Colonic mucosa (tissue), 4 donors: ENCODE measurements at regions not wholly inside any gene's neighbourhood (a gene's known extent, or its start where the extent isn't known, plus 50 kb on each side); places are given as distances from the start of the nearest gene placed in this dataset.

ENCODE experiments used
- DNase-seq: peaks from one replicate; pipeline ENCODE4 v3.0.0-alpha.2; 2020
- H3K27ac ChIP-seq: fragments of 200-600 bp; one replicate; pipeline ENCODE4 v1.8.0; 2021
- H3K27me3 ChIP-seq: fragments of 200-600 bp; one replicate; pipeline ENCODE4 v1.8.0; 2021
- H3K36me3 ChIP-seq: fragments of 200-600 bp; one replicate; pipeline ENCODE4 v1.8.0; 2021
- H3K4me1 ChIP-seq: fragments of 200-600 bp; one replicate; pipeline ENCODE4 v1.8.0; 2021; ENCODE audit warnings: mild to moderate bottlenecking
- H3K4me3 ChIP-seq: fragments of 200-600 bp; one replicate; pipeline ENCODE4 v1.8.0; 2021
- H3K9ac ChIP-seq, 2 donors: one replicate each; pipeline ENCODE4 v1.7.0; 2013; ENCODE audit warnings: control low read depth in 2 of 2, low read depth in 2 of 2, low read length in 2 of 2
- H3K9me3 ChIP-seq: fragments of 200-600 bp; one replicate; pipeline ENCODE4 v1.8.0; 2021
- CTCF ChIP-seq: fragments of 200-600 bp; IDR thresholded peaks from one replicate; pipeline ENCODE4 v1.8.0; 2022; ENCODE audit warnings: antibody characterized with exemption, mild to moderate bottlenecking
- intact Hi-C: fragments of 100-400 bp; cut with DNase I; formaldehyde crosslinking; loops from one replicate; pipeline ENCODE4 v1.14.1; 2022
- donor health status: healthy.
- donor health status: DM: no; HTN: no; CAD: no.
- donor health status: DM: no; HTN: no; CAD: no.

- DNase-seq, result no peak
- Histone ChIP-seq H3K27ac (no peak overlapping the region), H3K27me3 (no peaks in the 10 kb centered on the region), H3K4me3 (no peak overlapping the region), H3K9me3 (no peaks in the 10 kb centered on the region), H3K4me1 (no peaks in the 10 kb centered on the region), H3K9ac (no peak overlapping the region), H3K36me3 (no peaks in the 10 kb centered on the region)
- no peak for TF ChIP-seq CTCF
- intact Hi-C loops, result loop anchor here (10.0 kb wide), 1 partner anchor 221 kb away; no protein-coding TSS in a partner anchor
These were observed 209.7 kb upstream of the BMP4 start for GRCh38 chr14:54166049-54166950.

- H3K36me3 ChIP-seq, result no peaks in the 10 kb centered on the region
- no peaks in the 10 kb centered on the region for H3K4me1 ChIP-seq
- no peak overlapping the region for H3K9ac ChIP-seq
- intact Hi-C loops, result loop anchor here (10.0 kb wide), 1 partner anchor 224 kb away; no protein-coding TSS in a partner anchor
- no peak overlapping the region for H3K4me3 ChIP-seq
- H3K9me3 ChIP-seq, result no peaks in the 10 kb centered on the region
- no peak overlapping the region for H3K27ac ChIP-seq
- no peak for TF ChIP-seq CTCF
- DNase-seq, result no peak
- H3K27me3 ChIP-seq, result no peaks in the 10 kb centered on the region
These were observed 211.9 kb upstream of the BMP4 start for GRCh38 chr14:54168489-54168888.

GRCh38 chr14:54169254-54169924, 212.8 kb upstream of the BMP4 start:
- H3K4me3 ChIP-seq, result no peak overlapping the region
- H3K36me3 ChIP-seq, result no peaks in the 10 kb centered on the region
- intact Hi-C loops, result loop anchor here (10.0 kb wide), 1 partner anchor 225 kb away; no protein-coding TSS in a partner anchor
- no peak overlapping the region for H3K9ac ChIP-seq
- no peak overlapping the region for H3K27ac ChIP-seq
- no peak for TF ChIP-seq CTCF
- H3K4me1 ChIP-seq, result no peaks in the 10 kb centered on the region
- no peaks in the 10 kb centered on the region for H3K27me3 ChIP-seq
- no peaks in the 10 kb centered on the region for H3K9me3 ChIP-seq
- DNase-seq, result no peak

- no peaks in the 10 kb centered on the region for H3K27me3 ChIP-seq
- H3K4me3 ChIP-seq, result no peak overlapping the region
- intact Hi-C loops, result loop anchor here (5.0 kb wide), 1 partner anchor 633 kb away; no protein-coding TSS in a partner anchor
- H3K27ac ChIP-seq, result no peak overlapping the region
- H3K4me1 ChIP-seq, result no peaks in the 10 kb centered on the region
- H3K9me3 ChIP-seq, result no peaks in the 10 kb centered on the region
- no peak overlapping the region for H3K9ac ChIP-seq
- no peak for TF ChIP-seq CTCF
- DNase-seq, result no peak
- H3K36me3 ChIP-seq, result no peaks in the 10 kb centered on the region
These were observed 213.7 kb upstream of the BMP4 start for GRCh38 chr14:54170301-54170700.

- H3K27me3 ChIP-seq, result no peaks in the 10 kb centered on the region
- H3K27ac ChIP-seq, result no peak overlapping the region
- no peaks in the 10 kb centered on the region for H3K36me3 ChIP-seq
- intact Hi-C loops, result loop anchor here (5.0 kb wide), 1 partner anchor 635 kb away; no protein-coding TSS in a partner anchor
- TF ChIP-seq CTCF, result no peak
- no peak overlapping the region for H3K4me3 ChIP-seq
- DNase-seq, result no peak
- no peak overlapping the region for H3K9ac ChIP-seq
- H3K9me3 ChIP-seq, result no peaks in the 10 kb centered on the region
- H3K4me1 ChIP-seq, result no peaks in the 10 kb centered on the region
These were observed 215.5 kb upstream of the BMP4 start for GRCh38 chr14:54172114-54172513.
